ENCODE measurements at regions not wholly inside any gene's neighbourhood (a gene's known extent, or its start where the extent isn't known, plus 50 kb on each side); places are given as distances from the start of the nearest gene placed in this dataset.
A peak's percentile ranks its signal among the peaks of the same experiment; 100 is the strongest.

- Histone ChIP-seq H3K36me3 (ENCODE audit: control insufficient read depth in 1 of 2, insufficient read depth in 2 of 2, low read length in 1 of 2) (no peaks in the 10 kb centered on the region), H3K9me3 (ENCODE audit: control insufficient read depth, low read length) (no peaks in the 10 kb centered on the region), H3K27ac (ENCODE audit: low read depth in 1 of 2, low read length in 2 of 2) (no peak overlapping the region), H3K4me3 (ENCODE audit: low read length in 2 of 2) (peak overlapping the region in 1 of 2 donors; percentile 46), H3K27me3 (ENCODE audit: control insufficient read depth in 1 of 2, insufficient read depth in 2 of 2, low read length in 1 of 2) (no peaks in the 10 kb centered on the region), H3K4me1 (ENCODE audit: control insufficient read depth in 1 of 2, insufficient read depth in 2 of 2, low read length in 2 of 2) (no peaks in the 10 kb centered on the region)
- ATAC-seq (ENCODE audit: low FRiP score), result peak; percentile 94
- peak; percentile 98 for DNase-seq
- intact Hi-C loops (cut with DNase I), result loop anchor here in 1 of 2 donors (2.0 kb wide), 1 partner anchor 55 kb away; no protein-coding TSS in a partner anchor
- WGBS, 2 donors, result 13 to 19% methylated on average over 21 of the region's 21 CpGs
Observed at GRCh38 chr9:89661956-89662717, 57.3 kb downstream of the GADD45G start.

DNA sequence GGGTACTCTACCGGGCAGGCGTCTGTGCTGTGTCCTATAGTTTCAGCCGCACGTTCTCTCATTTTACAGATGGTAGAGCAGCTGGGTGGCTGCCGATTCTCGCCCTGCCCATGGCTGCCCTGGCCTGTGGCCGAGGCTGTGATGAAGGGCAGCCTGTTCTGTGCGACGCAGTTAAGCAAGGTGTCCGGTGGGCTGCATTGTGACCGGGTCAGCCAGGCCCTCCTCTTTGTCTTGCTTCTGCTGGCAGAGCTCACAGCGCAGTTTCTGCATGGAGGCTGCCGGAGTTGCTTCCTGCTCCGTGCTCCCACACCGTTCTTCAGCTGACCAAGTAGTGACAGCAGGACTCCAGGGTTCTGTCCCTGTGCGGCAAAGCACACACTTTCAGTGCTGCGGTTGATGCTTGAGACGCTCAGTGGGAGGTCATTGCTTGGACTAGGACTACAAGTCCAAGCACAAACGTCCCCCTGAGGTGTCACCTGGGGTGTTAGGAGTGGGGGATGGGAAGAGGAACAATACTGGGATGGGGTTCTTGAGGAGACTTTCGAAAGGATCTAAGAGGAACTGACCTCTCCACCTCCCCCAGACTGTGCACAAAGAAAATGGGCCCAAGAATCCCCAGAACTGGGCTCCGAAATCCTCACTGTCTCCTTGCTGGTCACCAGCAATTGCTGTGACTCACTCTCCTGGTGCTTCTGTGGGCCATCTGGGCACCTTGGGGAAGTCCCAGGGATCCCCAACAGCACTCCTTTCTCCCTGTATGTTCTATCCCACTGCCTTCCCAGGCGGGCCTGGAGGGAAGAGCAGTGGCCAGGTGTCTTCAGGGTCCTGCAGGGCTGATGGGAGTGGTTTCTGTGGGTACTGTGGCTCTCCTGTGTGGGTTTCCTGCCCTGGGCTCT is 58.2 kb downstream of the GADD45G start:
- Histone ChIP-seq H3K36me3 (ENCODE audit: control insufficient read depth in 1 of 2, insufficient read depth in 2 of 2, low read length in 1 of 2) (no peaks in the 10 kb centered on the region), H3K9me3 (ENCODE audit: control insufficient read depth, low read length) (no peaks in the 10 kb centered on the region), H3K27ac (ENCODE audit: low read depth in 1 of 2, low read length in 2 of 2) (no peak overlapping the region), H3K4me1 (ENCODE audit: control insufficient read depth in 1 of 2, insufficient read depth in 2 of 2, low read length in 2 of 2) (no peaks in the 10 kb centered on the region), H3K27me3 (ENCODE audit: control insufficient read depth in 1 of 2, insufficient read depth in 2 of 2, low read length in 1 of 2) (no peaks in the 10 kb centered on the region), H3K4me3 (ENCODE audit: low read length in 2 of 2) (no peak overlapping the region)
- ATAC-seq (ENCODE audit: low FRiP score) (no peak), DNase-seq (no peak)
- 72 to 82% methylated on average over 22 of the region's 22 CpGs for WGBS, 2 donors
- intact Hi-C loops (cut with DNase I), result loop anchor here in 1 of 2 donors (2.0 kb wide), 1 partner anchor 56 kb away; no protein-coding TSS in a partner anchor

DNA sequence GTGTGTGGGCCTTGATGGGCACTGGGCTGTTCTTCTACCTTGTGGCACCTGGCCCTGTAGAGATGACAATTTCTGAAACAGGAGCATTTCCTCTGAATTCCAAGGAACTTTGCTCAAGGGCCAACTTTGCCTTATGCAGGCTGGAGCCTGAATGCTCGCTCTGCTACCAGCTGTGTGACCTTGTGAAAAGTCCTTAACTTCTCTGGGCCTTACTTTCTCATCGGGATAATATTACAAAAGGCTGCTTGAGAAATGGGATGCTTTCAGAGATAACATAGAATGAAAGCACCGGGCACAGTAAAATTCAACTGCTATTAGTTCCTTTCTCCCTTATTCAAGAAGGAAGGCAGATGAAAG is 58.8 kb downstream of the GADD45G start:
- intact Hi-C loops (cut with DNase I), result loop anchor here in 1 of 2 donors (2.0 kb wide), 1 partner anchor 57 kb away; no protein-coding TSS in a partner anchor
- Histone ChIP-seq H3K27ac (ENCODE audit: low read depth in 1 of 2, low read length in 2 of 2) (no peak overlapping the region), H3K36me3 (ENCODE audit: control insufficient read depth in 1 of 2, insufficient read depth in 2 of 2, low read length in 1 of 2) (no peaks in the 10 kb centered on the region), H3K9me3 (ENCODE audit: control insufficient read depth, low read length) (no peaks in the 10 kb centered on the region), H3K27me3 (ENCODE audit: control insufficient read depth in 1 of 2, insufficient read depth in 2 of 2, low read length in 1 of 2) (no peaks in the 10 kb centered on the region), H3K4me3 (ENCODE audit: low read length in 2 of 2) (no peak overlapping the region), H3K4me1 (ENCODE audit: control insufficient read depth in 1 of 2, insufficient read depth in 2 of 2, low read length in 2 of 2) (no peaks in the 10 kb centered on the region)
- DNase-seq (no peak), ATAC-seq (ENCODE audit: low FRiP score) (no peak)
- WGBS, 2 donors, result 90 to 96% methylated on average over 3 of the region's 3 CpGs

- H3K27me3 ChIP-seq (ENCODE audit: control insufficient read depth in 1 of 2, insufficient read depth in 2 of 2, low read length in 1 of 2), result no peaks in the 10 kb centered on the region
- H3K9me3 ChIP-seq (ENCODE audit: control insufficient read depth, low read length), result no peaks in the 10 kb centered on the region
- WGBS, 2 donors, result 95 to 96% methylated on average over 4 of the region's 4 CpGs
- H3K4me1 ChIP-seq (ENCODE audit: control insufficient read depth in 1 of 2, insufficient read depth in 2 of 2, low read length in 2 of 2), result no peaks in the 10 kb centered on the region
- intact Hi-C loops (cut with DNase I), result no loop called here
- DNase-seq (no peak), ATAC-seq (ENCODE audit: low FRiP score) (no peak)
- H3K27ac ChIP-seq (ENCODE audit: low read depth in 1 of 2, low read length in 2 of 2), result no peak overlapping the region
- no peaks in the 10 kb centered on the region for H3K36me3 ChIP-seq (ENCODE audit: control insufficient read depth in 1 of 2, insufficient read depth in 2 of 2, low read length in 1 of 2)
- H3K4me3 ChIP-seq (ENCODE audit: low read length in 2 of 2), result no peak overlapping the region
Observed at GRCh38 chr9:89664010-89664409, 59.2 kb downstream of the GADD45G start.

DNA sequence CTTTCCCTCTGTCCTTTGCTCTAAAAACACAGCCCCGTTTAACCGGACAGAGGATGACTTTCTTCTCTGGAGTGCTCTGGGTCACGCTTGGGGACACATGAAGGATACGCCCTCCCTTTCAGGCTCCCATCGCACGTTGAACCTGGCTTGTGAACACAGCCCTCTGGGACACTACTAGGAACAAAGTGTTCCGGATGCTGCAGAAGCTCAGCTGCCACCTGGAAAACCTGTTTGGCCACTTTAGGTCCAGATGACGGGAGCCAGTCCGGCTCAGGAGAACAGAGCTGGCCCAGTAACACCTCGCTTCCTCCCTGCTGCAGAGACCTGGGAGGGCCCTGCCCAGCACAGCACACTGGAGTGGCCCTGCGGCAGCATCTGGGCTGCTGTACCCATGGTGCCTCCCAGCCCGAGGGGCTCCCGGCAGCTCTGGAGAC is 60.1 kb downstream of the GADD45G start:
- Histone ChIP-seq H3K27me3 (ENCODE audit: control insufficient read depth in 1 of 2, insufficient read depth in 2 of 2, low read length in 1 of 2) (no peaks in the 10 kb centered on the region), H3K36me3 (ENCODE audit: control insufficient read depth in 1 of 2, insufficient read depth in 2 of 2, low read length in 1 of 2) (no peaks in the 10 kb centered on the region), H3K4me3 (ENCODE audit: low read length in 2 of 2) (no peak overlapping the region), H3K9me3 (ENCODE audit: control insufficient read depth, low read length) (no peaks in the 10 kb centered on the region), H3K4me1 (ENCODE audit: control insufficient read depth in 1 of 2, insufficient read depth in 2 of 2, low read length in 2 of 2) (no peaks in the 10 kb centered on the region), H3K27ac (ENCODE audit: low read depth in 1 of 2, low read length in 2 of 2) (no peak overlapping the region)
- DNase-seq, result no peak
- 94% methylated on average over 13 of the region's 13 CpGs for WGBS, 2 donors
- ATAC-seq (ENCODE audit: low FRiP score), result no peak
- intact Hi-C loops (cut with DNase I), result no loop called here

- no peaks in the 10 kb centered on the region for H3K36me3 ChIP-seq (ENCODE audit: control insufficient read depth in 1 of 2, insufficient read depth in 2 of 2, low read length in 1 of 2)
- intact Hi-C loops (cut with DNase I), result no loop called here
Observed at GRCh38 chr9:89666364-89666763, 61.6 kb downstream of the GADD45G start.

GRCh38 chr9:89666950-89667349 is 62.1 kb downstream of the GADD45G start:
- no peaks in the 10 kb centered on the region for H3K4me1 ChIP-seq (ENCODE audit: control insufficient read depth in 1 of 2, insufficient read depth in 2 of 2, low read length in 2 of 2)
- no peaks in the 10 kb centered on the region for H3K36me3 ChIP-seq (ENCODE audit: control insufficient read depth in 1 of 2, insufficient read depth in 2 of 2, low read length in 1 of 2)
- intact Hi-C loops (cut with DNase I), result no loop called here
- H3K9me3 ChIP-seq (ENCODE audit: control insufficient read depth, low read length), result no peaks in the 10 kb centered on the region
- ATAC-seq (ENCODE audit: low FRiP score) (no peak), DNase-seq (no peak)
- WGBS, 2 donors, result 94 to 96% methylated on average over 6 of the region's 6 CpGs
- no peak overlapping the region for H3K27ac ChIP-seq (ENCODE audit: low read depth in 1 of 2, low read length in 2 of 2)
- no peak overlapping the region for H3K4me3 ChIP-seq (ENCODE audit: low read length in 2 of 2)
- no peaks in the 10 kb centered on the region for H3K27me3 ChIP-seq (ENCODE audit: control insufficient read depth in 1 of 2, insufficient read depth in 2 of 2, low read length in 1 of 2)

More at GRCh38 chr9:89666364-89666763, 61.6 kb downstream of the GADD45G start:
- Histone ChIP-seq H3K9me3 (ENCODE audit: control insufficient read depth, low read length) (no peaks in the 10 kb centered on the region), H3K4me1 (ENCODE audit: control insufficient read depth in 1 of 2, insufficient read depth in 2 of 2, low read length in 2 of 2) (no peaks in the 10 kb centered on the region), H3K27ac (ENCODE audit: low read depth in 1 of 2, low read length in 2 of 2) (no peak overlapping the region), H3K4me3 (ENCODE audit: low read length in 2 of 2) (no peak overlapping the region), H3K27me3 (ENCODE audit: control insufficient read depth in 1 of 2, insufficient read depth in 2 of 2, low read length in 1 of 2) (no peaks in the 10 kb centered on the region)
- WGBS, 2 donors, result 89 to 93% methylated on average over 7 of the region's 7 CpGs
- ATAC-seq (ENCODE audit: low FRiP score) (no peak), DNase-seq (no peak)

DNA sequence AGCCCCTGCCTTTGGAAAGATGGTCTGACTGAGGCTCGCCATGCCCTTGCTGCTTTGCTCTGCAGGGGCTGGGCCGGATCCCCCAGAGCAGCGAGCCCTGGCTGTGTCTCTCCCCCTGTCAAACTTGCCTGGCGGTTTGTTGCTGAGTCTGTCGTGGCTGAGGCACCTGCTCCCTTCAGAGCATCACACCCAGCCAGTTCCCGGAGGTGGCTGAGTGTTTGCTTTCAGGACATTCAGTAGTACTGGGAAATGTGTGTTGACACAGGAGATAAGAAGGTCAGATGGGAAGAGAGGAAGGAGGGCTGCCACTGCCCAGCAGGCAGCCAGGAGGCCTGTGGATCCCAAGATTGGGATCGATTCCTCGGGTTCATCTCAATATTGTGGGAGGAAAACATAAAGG is 62.9 kb downstream of the GADD45G start:
- H3K27ac ChIP-seq (ENCODE audit: low read depth in 1 of 2, low read length in 2 of 2), result no peak overlapping the region
- H3K9me3 ChIP-seq (ENCODE audit: control insufficient read depth, low read length), result no peaks in the 10 kb centered on the region
- ATAC-seq (ENCODE audit: low FRiP score) (no peak), DNase-seq (no peak)
- no peak overlapping the region for H3K4me3 ChIP-seq (ENCODE audit: low read length in 2 of 2)
- H3K4me1 ChIP-seq (ENCODE audit: control insufficient read depth in 1 of 2, insufficient read depth in 2 of 2, low read length in 2 of 2), result no peaks in the 10 kb centered on the region
- 74 to 84% methylated on average over 8 of the region's 8 CpGs for WGBS, 2 donors
- H3K27me3 ChIP-seq (ENCODE audit: control insufficient read depth in 1 of 2, insufficient read depth in 2 of 2, low read length in 1 of 2), result no peaks in the 10 kb centered on the region
- no peaks in the 10 kb centered on the region for H3K36me3 ChIP-seq (ENCODE audit: control insufficient read depth in 1 of 2, insufficient read depth in 2 of 2, low read length in 1 of 2)
- intact Hi-C loops (cut with DNase I), result no loop called here
